GM12864 (cell line): ENCODE measurements at regions not wholly inside any gene's neighbourhood (a gene's known extent, or its start where the extent isn't known, plus 50 kb on each side); places are given as distances from the start of the nearest gene placed in this dataset.

Experiments used
- DNase-seq: peaks from one replicate; pipeline ENCODE4 v3.0.0-alpha.2; 2011; ENCODE audit warnings: low read depth
- H3K4me3 ChIP-seq: 2 replicates; pipeline ENCODE4 v1.5.1; 2011; ENCODE audit warnings: mild to moderate bottlenecking, low read depth, low read length, control low read depth
- TF ChIP-seq, protein P1 (sequence below): IDR thresholded peaks from 2 replicates; pipeline ENCODE4 v1.5.1; 2011; ENCODE audit warnings: low read depth, mild to moderate bottlenecking, moderate library complexity, low read length, control low read depth, inconsistent platforms; ENCODE audit errors: missing control alignments

DNA sequence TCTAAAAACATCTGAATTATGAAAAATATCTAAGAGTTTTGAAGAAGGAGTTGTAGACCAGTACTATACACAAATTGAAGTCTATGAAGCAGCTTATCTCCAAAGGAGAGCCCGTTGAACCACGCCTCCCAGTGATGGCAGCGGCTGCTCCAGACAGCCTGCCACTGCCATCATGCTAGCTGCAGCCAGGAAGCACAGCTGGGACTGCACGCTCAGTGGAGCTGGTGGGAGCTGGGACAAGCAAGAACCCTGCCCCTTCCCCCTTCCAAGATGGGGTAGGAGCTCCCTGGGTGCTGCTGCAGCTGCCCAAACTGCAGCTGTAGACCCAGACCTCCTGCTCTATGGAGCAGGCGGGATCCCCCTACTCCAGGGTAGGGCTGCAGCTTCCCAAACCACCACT lies 124.7 kb upstream of the SPATS2L start:
- TF ChIP-seq, protein P1, sequence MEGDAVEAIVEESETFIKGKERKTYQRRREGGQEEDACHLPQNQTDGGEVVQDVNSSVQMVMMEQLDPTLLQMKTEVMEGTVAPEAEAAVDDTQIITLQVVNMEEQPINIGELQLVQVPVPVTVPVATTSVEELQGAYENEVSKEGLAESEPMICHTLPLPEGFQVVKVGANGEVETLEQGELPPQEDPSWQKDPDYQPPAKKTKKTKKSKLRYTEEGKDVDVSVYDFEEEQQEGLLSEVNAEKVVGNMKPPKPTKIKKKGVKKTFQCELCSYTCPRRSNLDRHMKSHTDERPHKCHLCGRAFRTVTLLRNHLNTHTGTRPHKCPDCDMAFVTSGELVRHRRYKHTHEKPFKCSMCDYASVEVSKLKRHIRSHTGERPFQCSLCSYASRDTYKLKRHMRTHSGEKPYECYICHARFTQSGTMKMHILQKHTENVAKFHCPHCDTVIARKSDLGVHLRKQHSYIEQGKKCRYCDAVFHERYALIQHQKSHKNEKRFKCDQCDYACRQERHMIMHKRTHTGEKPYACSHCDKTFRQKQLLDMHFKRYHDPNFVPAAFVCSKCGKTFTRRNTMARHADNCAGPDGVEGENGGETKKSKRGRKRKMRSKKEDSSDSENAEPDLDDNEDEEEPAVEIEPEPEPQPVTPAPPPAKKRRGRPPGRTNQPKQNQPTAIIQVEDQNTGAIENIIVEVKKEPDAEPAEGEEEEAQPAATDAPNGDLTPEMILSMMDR = no peak
- H3K4me3 ChIP-seq = no peak overlapping the region
- DNase-seq = no peak

- no peak overlapping the region for H3K4me3 ChIP-seq
- TF ChIP-seq, protein P1 = no peak
- no peak for DNase-seq
Observed at GRCh38 chr2:200184748-200185627, 121.5 kb upstream of the SPATS2L start.

DNA sequence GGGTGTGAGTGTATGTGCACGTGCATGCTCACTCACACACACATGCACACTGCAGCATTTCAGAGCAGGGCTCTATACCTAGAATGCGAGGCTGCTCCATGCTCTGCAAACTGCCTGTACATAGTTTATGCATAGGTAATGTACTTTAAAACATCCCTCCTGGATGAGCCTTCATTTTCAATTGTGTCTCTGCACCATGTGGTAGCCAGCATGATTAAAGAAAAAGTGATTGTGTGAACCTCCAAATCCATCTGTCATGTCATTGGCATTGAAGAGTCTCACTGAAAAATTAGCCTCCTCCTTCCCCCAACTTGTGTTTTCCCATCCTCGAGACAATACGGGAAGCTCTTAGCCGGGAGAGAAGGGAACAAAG lies 120.9 kb upstream of the SPATS2L start:
- no peak for DNase-seq
- TF ChIP-seq, protein P1 = no peak
- no peak overlapping the region for H3K4me3 ChIP-seq

- no peak overlapping the region for H3K4me3 ChIP-seq
- TF ChIP-seq, protein P1 = no peak
- no peak for DNase-seq
Observed at GRCh38 chr2:200186002-200186401, 120.5 kb upstream of the SPATS2L start.

GRCh38 chr2:200188876-200189275 lies 117.6 kb upstream of the SPATS2L start:
- DNase-seq = no peak
- H3K4me3 ChIP-seq = no peak overlapping the region
- TF ChIP-seq, protein P1 = no peak

GRCh38 chr2:200189964-200190363 lies 116.5 kb upstream of the SPATS2L start:
- no peak overlapping the region for H3K4me3 ChIP-seq
- TF ChIP-seq, protein P1 = no peak
- no peak for DNase-seq

- no peak for DNase-seq
- H3K4me3 ChIP-seq = no peak overlapping the region
- TF ChIP-seq, protein P1 = no peak
Observed at GRCh38 chr2:200193331-200193730, 113.2 kb upstream of the SPATS2L start.
